OCI-LY3 (cell line): ENCODE measurements at regions not wholly inside any gene's neighbourhood (a gene's known extent, or its start where the extent isn't known, plus 50 kb on each side); places are given as distances from the start of the nearest gene placed in this dataset.

Experiments used
- EZH2phosphoT487 ChIP-seq: fragments of 200-600 bp; shearing (Covaris generic); IDR thresholded peaks from 2 replicates; pipeline ENCODE4 v1.6.1; 2018; ENCODE audit warnings: antibody characterized with exemption, mixed run types, low read depth
- TF ChIP-seq, protein P1 (sequence below): fragments of 200-600, 300-600 bp; sonication (generic); IDR thresholded peaks from 2 replicates; pipeline ENCODE4 v1.5.1; 2014; ENCODE audit warnings: antibody characterized with exemption, low read length, low read depth

DNA sequence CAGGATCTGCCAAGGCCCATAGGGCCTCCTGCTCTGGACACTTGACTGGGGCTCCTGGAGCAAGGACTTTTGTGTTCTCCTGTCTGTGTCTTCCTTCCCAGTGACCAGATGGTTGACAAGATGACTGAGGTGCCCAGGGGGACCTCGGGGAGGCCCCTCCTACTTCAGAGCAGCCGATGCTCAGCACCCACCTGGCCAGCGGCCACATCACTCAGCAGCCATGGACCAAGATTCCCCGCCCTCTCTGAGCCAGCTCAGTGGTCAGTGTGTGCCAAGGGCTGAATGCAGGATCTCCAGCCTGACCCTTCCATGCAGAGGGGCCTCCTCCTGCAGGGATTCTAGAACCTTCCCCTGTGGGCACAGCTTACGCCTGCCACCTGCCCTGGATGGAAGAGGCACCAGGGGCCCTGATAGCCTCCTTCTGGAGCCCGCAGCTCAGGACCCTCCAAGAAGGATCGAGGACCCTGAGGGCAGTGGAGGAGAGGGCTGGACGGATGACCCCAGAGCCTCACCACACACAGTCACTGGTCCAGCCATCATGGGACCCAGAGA lies 87.4 kb upstream of the GPC1 start:
- TF ChIP-seq, protein P1, sequence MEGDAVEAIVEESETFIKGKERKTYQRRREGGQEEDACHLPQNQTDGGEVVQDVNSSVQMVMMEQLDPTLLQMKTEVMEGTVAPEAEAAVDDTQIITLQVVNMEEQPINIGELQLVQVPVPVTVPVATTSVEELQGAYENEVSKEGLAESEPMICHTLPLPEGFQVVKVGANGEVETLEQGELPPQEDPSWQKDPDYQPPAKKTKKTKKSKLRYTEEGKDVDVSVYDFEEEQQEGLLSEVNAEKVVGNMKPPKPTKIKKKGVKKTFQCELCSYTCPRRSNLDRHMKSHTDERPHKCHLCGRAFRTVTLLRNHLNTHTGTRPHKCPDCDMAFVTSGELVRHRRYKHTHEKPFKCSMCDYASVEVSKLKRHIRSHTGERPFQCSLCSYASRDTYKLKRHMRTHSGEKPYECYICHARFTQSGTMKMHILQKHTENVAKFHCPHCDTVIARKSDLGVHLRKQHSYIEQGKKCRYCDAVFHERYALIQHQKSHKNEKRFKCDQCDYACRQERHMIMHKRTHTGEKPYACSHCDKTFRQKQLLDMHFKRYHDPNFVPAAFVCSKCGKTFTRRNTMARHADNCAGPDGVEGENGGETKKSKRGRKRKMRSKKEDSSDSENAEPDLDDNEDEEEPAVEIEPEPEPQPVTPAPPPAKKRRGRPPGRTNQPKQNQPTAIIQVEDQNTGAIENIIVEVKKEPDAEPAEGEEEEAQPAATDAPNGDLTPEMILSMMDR, result no peak
- TF ChIP-seq EZH2phosphoT487, result no peak
